ENCODE measurements at regions not wholly inside any gene's neighbourhood (a gene's known extent, or its start where the extent isn't known, plus 50 kb on each side); places are given as distances from the start of the nearest gene placed in this dataset.

DNA sequence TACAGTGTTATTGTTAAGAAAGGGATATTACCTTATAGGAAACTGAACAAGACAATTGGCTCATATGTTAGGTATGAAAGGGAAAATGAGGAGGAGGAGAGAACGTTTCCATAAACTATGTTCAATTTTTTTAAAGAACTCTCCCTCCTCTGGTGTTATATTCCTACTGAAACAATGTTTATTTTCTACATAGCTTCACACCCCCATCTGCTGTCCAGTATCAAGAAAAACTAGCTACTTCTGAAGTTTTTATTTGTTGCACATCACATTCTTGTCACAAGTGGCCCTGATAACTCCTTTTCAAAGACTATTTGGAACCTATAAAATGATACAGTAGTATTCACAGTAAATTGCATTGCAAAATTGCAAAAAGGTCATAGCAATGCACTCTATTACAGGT lies 223.4 kb upstream of the FAM174A start:
- Mint-ChIP-seq H3K9me3 (ENCODE audit: insufficient read depth) (peaks cover 4% of the 10 kb centered on the region), H3K4me3 (no peak overlapping the region), H3K4me1 (no peaks in the 10 kb centered on the region), H3K27ac (no peak overlapping the region), H3K27me3 (no peaks in the 10 kb centered on the region)
- POLR2A ChIA-PET, result no interaction called here
- H3K27ac ChIP-seq (ENCODE audit: low read length in 2 of 2), result no peak overlapping the region
- no CpG with 5 or more reads among the region's 1 CpG for WGBS (ENCODE audit: insufficient coverage)
- H3K4me3 ChIP-seq (ENCODE audit: control extremely low read depth in 1 of 5, extremely low read depth in 1 of 5, insufficient read depth in 1 of 5, low read depth in 2 of 5, low read length in 4 of 5), result no peak overlapping the region
- no peaks in the 10 kb centered on the region for H4K20me1 ChIP-seq (ENCODE audit: control insufficient read depth, insufficient read depth, low read length, poor library complexity, severe bottlenecking)
- H3K79me2 ChIP-seq (ENCODE audit: control insufficient read depth, insufficient read depth, low read length), result no peaks in the 10 kb centered on the region
- DNase-seq (no peak), ATAC-seq (ENCODE audit: low read depth) (no peak)
- peaks cover 0 to 1% (median 0%) of the 10 kb centered on the region in 3 donors for H3K9me3 ChIP-seq (ENCODE audit: control extremely low read depth in 1 of 3, control insufficient read depth in 2 of 3, insufficient read depth in 1 of 3, low read length in 2 of 3)
- H3K36me3 ChIP-seq (replicated peaks in 1 of 2; ENCODE audit: control extremely low read depth in 1 of 2, control insufficient read depth in 1 of 2, extremely low read depth in 1 of 2, insufficient read depth in 2 of 2, low read length in 1 of 2), result no peaks in the 10 kb centered on the region
- H3K27me3 ChIP-seq (replicated peaks in 1 of 4; ENCODE audit: control extremely low read depth in 1 of 4, control insufficient read depth in 3 of 4, insufficient read depth in 4 of 4, low read length in 3 of 4), result no peaks in the 10 kb centered on the region
- intact Hi-C loops (cut with micrococcal nuclease), result no loop called here
- H2AFZ ChIP-seq (ENCODE audit: insufficient read depth, low read depth, low read length, poor library complexity, severe bottlenecking), result no peak overlapping the region
- no peaks in the 10 kb centered on the region for H3K4me1 ChIP-seq (ENCODE audit: control insufficient read depth in 2 of 2, insufficient read depth in 2 of 2, low read length in 2 of 2)
- CTCF ChIA-PET, result no interaction called here
- no peak for TF ChIP-seq EZH2 (IDR thresholded peaks at IDR 0.05; ENCODE audit: borderline replicate concordance, insufficient read depth, low read depth, low read length, poor library complexity, severe bottlenecking)
- TF ChIP-seq, protein P1, sequence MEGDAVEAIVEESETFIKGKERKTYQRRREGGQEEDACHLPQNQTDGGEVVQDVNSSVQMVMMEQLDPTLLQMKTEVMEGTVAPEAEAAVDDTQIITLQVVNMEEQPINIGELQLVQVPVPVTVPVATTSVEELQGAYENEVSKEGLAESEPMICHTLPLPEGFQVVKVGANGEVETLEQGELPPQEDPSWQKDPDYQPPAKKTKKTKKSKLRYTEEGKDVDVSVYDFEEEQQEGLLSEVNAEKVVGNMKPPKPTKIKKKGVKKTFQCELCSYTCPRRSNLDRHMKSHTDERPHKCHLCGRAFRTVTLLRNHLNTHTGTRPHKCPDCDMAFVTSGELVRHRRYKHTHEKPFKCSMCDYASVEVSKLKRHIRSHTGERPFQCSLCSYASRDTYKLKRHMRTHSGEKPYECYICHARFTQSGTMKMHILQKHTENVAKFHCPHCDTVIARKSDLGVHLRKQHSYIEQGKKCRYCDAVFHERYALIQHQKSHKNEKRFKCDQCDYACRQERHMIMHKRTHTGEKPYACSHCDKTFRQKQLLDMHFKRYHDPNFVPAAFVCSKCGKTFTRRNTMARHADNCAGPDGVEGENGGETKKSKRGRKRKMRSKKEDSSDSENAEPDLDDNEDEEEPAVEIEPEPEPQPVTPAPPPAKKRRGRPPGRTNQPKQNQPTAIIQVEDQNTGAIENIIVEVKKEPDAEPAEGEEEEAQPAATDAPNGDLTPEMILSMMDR (IDR thresholded peaks at IDR 0.05), result no peak
- no peak overlapping the region for H3K9ac ChIP-seq (ENCODE audit: low read length)
- no peak overlapping the region for H3K4me2 ChIP-seq (replicated peaks; ENCODE audit: low read depth, low read length, poor library complexity, severe bottlenecking)

DNA sequence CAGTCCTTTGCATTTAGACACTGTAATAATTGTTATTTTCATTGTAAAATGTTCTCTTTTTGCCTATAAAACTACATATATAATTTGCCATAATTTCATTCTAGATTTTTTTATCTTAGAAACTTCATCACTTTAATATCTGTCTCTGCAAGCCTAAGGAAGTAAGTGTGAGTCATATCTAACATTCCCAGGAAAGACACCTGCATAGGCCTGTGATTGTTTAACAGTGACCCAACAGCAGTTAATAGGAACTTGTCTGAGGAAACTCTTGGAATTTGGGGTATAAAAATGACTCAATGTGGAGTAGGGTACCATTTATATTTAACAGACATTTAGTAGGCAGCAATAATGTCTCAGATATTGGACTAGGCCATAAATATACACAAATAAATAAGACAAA lies 229.2 kb upstream of the FAM174A start:
- Mint-ChIP-seq H3K9me3 (ENCODE audit: insufficient read depth) (no peaks in the 10 kb centered on the region), H3K27ac (no peak overlapping the region), H3K4me3 (no peak overlapping the region), H3K4me1 (no peaks in the 10 kb centered on the region), H3K27me3 (no peaks in the 10 kb centered on the region)
- Histone ChIP-seq H3K4me3 (ENCODE audit: control extremely low read depth in 1 of 5, extremely low read depth in 1 of 5, insufficient read depth in 1 of 5, low read depth in 2 of 5, low read length in 4 of 5) (no peak overlapping the region), H3K27me3 (replicated peaks in 1 of 4; ENCODE audit: control extremely low read depth in 1 of 4, control insufficient read depth in 3 of 4, insufficient read depth in 4 of 4, low read length in 3 of 4) (no peaks in the 10 kb centered on the region), H3K79me2 (ENCODE audit: control insufficient read depth, insufficient read depth, low read length) (no peaks in the 10 kb centered on the region), H3K4me2 (replicated peaks; ENCODE audit: low read depth, low read length, poor library complexity, severe bottlenecking) (no peak overlapping the region), H3K36me3 (replicated peaks in 1 of 2; ENCODE audit: control extremely low read depth in 1 of 2, control insufficient read depth in 1 of 2, extremely low read depth in 1 of 2, insufficient read depth in 2 of 2, low read length in 1 of 2) (no peaks in the 10 kb centered on the region), H4K20me1 (ENCODE audit: control insufficient read depth, insufficient read depth, low read length, poor library complexity, severe bottlenecking) (no peaks in the 10 kb centered on the region), H3K4me1 (ENCODE audit: control insufficient read depth in 2 of 2, insufficient read depth in 2 of 2, low read length in 2 of 2) (no peaks in the 10 kb centered on the region), H3K27ac (ENCODE audit: low read length in 2 of 2) (no peak overlapping the region), H3K9ac (ENCODE audit: low read length) (no peak overlapping the region), H3K9me3 (ENCODE audit: control extremely low read depth in 1 of 3, control insufficient read depth in 2 of 3, insufficient read depth in 1 of 3, low read length in 2 of 3) (no peaks in the 10 kb centered on the region), H2AFZ (ENCODE audit: insufficient read depth, low read depth, low read length, poor library complexity, severe bottlenecking) (no peak overlapping the region)
- TF ChIP-seq, protein P1 (IDR thresholded peaks at IDR 0.05), result no peak
- no peak for TF ChIP-seq EZH2 (IDR thresholded peaks at IDR 0.05; ENCODE audit: borderline replicate concordance, insufficient read depth, low read depth, low read length, poor library complexity, severe bottlenecking)
- DNase-seq, result no peak
- intact Hi-C loops (cut with micrococcal nuclease), result no loop called here
- ATAC-seq (ENCODE audit: low read depth), result no peak
- ChIA-PET CTCF (no interaction called here), POLR2A (no interaction called here)

Data from B cell (primary cell).